ENCODE measurements at regions not wholly inside any gene's neighbourhood (a gene's known extent, or its start where the extent isn't known, plus 50 kb on each side); places are given as distances from the start of the nearest gene placed in this dataset.

DNA sequence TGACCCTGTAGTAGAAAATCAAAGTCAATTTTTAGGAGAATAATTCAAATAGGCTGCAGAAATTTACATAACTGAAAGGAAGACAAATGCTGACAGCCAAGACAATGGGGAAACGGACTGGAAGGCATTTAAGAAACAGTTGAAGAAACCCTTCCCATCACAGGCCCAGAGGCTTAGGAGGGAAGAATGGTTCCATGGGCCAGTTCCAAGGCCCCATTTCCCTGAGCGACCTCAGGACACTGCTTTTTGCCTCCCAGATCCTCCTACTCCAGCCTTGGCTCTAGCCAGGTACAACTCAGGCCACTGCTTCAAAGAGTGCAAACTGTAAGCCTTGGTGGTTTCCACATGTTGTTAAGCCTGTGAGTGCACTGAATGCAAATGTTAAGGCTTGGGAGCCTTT is 184.1 kb upstream of the SGCD start:
- no peaks in the 10 kb centered on the region for H3K36me3 ChIP-seq
- H3K27me3 ChIP-seq = no peaks in the 10 kb centered on the region
- no peaks in the 10 kb centered on the region for H3K9me3 ChIP-seq
- ATAC-seq (no peak), DNase-seq (no peak)
- H3K4me1 ChIP-seq = no peaks in the 10 kb centered on the region
- no peak overlapping the region for H3K27ac ChIP-seq
- intact Hi-C loops (cut with DNase I) = no loop called here
- TF ChIP-seq, protein P1, sequence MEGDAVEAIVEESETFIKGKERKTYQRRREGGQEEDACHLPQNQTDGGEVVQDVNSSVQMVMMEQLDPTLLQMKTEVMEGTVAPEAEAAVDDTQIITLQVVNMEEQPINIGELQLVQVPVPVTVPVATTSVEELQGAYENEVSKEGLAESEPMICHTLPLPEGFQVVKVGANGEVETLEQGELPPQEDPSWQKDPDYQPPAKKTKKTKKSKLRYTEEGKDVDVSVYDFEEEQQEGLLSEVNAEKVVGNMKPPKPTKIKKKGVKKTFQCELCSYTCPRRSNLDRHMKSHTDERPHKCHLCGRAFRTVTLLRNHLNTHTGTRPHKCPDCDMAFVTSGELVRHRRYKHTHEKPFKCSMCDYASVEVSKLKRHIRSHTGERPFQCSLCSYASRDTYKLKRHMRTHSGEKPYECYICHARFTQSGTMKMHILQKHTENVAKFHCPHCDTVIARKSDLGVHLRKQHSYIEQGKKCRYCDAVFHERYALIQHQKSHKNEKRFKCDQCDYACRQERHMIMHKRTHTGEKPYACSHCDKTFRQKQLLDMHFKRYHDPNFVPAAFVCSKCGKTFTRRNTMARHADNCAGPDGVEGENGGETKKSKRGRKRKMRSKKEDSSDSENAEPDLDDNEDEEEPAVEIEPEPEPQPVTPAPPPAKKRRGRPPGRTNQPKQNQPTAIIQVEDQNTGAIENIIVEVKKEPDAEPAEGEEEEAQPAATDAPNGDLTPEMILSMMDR (IDR thresholded peaks at IDR 0.05) = no peak
- no peak overlapping the region for H3K4me3 ChIP-seq

DNA sequence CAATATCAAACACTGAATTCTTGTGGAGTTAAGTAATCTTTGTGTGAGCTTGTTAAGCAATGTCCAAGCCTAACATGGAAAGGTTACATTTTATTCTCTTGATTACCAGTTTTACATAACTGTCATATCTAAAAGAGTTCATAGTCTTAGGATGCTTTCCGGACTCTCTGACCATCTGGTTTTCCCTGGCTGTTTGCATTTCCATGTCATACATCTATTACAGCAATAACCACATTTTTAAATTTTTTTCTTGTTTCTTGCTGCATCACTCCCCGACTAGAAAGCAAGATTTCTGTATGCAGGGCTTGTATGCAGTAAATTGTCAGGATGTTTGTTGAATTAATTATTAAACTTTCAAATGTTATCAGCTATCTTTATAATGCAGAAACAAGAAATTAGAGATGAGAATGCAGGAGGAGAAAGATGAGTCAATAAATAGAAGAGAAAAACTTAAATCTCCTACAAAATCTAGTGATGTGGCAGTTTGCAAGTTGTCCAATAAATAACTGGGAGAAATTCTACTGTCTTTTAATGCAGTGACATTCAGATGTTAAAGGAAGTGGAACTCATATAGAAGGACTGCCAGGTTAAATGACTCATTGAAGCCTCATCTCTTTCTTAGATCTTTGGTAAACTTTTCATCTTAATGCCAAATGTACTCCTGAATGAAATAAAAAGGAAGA is 179.6 kb upstream of the SGCD start:
- DNase-seq (no peak), ATAC-seq (no peak)
- H3K9me3 ChIP-seq = no peaks in the 10 kb centered on the region
- no peaks in the 10 kb centered on the region for H3K36me3 ChIP-seq
- H3K27me3 ChIP-seq = no peaks in the 10 kb centered on the region
- intact Hi-C loops (cut with DNase I) = no loop called here
- no peak overlapping the region for H3K27ac ChIP-seq
- TF ChIP-seq, protein P1 (IDR thresholded peaks at IDR 0.05) = no peak
- H3K4me3 ChIP-seq = no peak overlapping the region
- no peaks in the 10 kb centered on the region for H3K4me1 ChIP-seq

DNA sequence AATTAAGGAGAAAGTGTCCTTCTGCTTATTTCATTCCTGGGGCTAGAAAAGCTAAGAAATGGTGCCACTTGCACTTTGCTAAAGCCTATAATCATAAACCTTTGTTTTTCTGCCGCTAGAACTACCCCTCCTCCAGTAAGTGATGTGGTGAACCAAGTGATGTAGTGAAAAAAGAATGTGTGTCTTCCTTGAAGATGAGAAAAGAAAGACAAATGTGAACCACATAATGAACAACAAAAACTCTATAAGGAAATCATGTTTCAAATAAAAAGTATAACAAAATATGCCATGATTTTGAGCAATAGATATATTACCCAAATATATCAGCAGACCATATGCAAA is 179.0 kb upstream of the SGCD start:
- H3K27me3 ChIP-seq = no peaks in the 10 kb centered on the region
- no peaks in the 10 kb centered on the region for H3K9me3 ChIP-seq
- no peak overlapping the region for H3K4me3 ChIP-seq
- H3K27ac ChIP-seq = no peak overlapping the region
- no peak for DNase-seq
- H3K4me1 ChIP-seq = no peaks in the 10 kb centered on the region
- intact Hi-C loops (cut with DNase I) = no loop called here
- TF ChIP-seq, protein P1 (IDR thresholded peaks at IDR 0.05) = no peak
- H3K36me3 ChIP-seq = no peaks in the 10 kb centered on the region
- no peak for ATAC-seq

DNA sequence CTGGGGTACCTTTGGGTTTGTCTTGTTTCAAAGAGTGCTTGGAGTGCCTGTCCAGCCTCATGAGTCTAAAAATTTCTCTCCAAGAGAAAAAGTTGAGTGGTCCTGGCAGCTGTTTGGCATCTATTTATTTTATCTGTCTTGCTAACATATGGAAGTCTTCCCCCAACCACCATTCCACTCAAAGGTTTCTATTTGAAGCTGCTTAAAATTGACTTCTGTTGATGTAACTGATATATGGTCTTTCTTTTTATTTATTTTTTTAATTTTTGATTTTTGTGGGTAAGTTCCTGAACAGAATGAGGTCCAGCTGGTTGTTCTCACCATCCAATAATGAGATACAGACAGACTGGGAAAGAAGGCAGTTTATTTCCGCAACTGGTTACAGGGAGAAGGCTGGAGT is 178.7 kb upstream of the SGCD start:
- ATAC-seq = no peak
- no peak overlapping the region for H3K27ac ChIP-seq
- no peaks in the 10 kb centered on the region for H3K36me3 ChIP-seq
- H3K27me3 ChIP-seq = no peaks in the 10 kb centered on the region
- intact Hi-C loops (cut with DNase I) = no loop called here
- H3K4me3 ChIP-seq = no peak overlapping the region
- no peaks in the 10 kb centered on the region for H3K9me3 ChIP-seq
- TF ChIP-seq, protein P1 (IDR thresholded peaks at IDR 0.05) = no peak
- H3K4me1 ChIP-seq = no peaks in the 10 kb centered on the region
- DNase-seq = no peak

DNA sequence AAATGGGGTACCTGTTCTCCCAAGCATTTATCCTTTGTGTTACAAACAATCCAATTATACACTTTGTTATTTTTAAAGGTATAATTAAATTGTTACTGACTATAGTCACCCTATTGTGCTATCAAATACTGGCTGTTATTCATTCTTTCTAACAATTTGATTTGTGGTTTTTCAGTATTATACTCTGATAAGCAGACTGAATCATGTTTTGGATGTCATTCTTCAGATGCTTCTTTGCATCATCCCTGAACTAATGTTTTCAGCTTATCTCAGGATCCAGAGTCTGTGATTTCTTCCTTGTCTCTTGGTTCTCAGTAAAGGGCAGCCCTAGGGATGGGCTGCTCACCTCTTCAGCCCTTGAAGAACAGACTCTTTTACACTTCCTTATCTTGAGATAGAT is 177.8 kb upstream of the SGCD start:
- Histone ChIP-seq H3K4me3 (no peak overlapping the region), H3K27me3 (no peaks in the 10 kb centered on the region), H3K36me3 (no peaks in the 10 kb centered on the region), H3K9me3 (no peaks in the 10 kb centered on the region), H3K27ac (no peak overlapping the region), H3K4me1 (no peaks in the 10 kb centered on the region)
- intact Hi-C loops (cut with DNase I) = no loop called here
- TF ChIP-seq, protein P1 (IDR thresholded peaks at IDR 0.05) = no peak
- no peak for DNase-seq
- ATAC-seq = no peak

DNA sequence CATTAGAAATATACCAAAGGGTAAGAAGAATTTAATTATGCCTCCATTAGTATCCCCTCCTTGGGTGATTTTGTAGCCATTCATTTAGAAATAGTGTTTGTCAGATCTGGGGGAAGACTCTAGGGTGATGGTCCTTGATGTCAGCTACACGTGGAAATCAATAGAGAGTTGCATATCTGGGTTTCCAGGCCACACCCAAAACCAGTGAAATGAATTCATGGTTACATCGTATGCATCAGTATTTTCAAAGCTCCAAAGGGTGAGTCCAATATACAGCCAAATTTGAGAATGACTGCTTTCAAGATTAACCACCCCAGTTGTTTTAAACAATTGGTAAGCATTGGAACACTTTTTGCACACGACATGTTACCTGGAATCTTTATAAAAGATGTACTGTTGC is 173.4 kb upstream of the SGCD start:
- DNase-seq (no peak), ATAC-seq (no peak)
- no peaks in the 10 kb centered on the region for H3K4me1 ChIP-seq
- no peak overlapping the region for H3K4me3 ChIP-seq
- no peak overlapping the region for H3K27ac ChIP-seq
- intact Hi-C loops (cut with DNase I) = no loop called here
- no peaks in the 10 kb centered on the region for H3K36me3 ChIP-seq
- no peaks in the 10 kb centered on the region for H3K27me3 ChIP-seq
- H3K9me3 ChIP-seq = no peaks in the 10 kb centered on the region
- TF ChIP-seq, protein P1 (IDR thresholded peaks at IDR 0.05) = no peak
